CD4-positive, alpha-beta T cell (primary cell): ENCODE measurements at regions not wholly inside any gene's neighbourhood (a gene's known extent, or its start where the extent isn't known, plus 50 kb on each side); places are given as distances from the start of the nearest gene placed in this dataset.

Experiments
- ATAC-seq: fragments of 200-7000 bp; cut with Tn5 transposase; one replicate; pipeline ENCODE4 v1.10.0; 2022; ENCODE audit warnings: mild to moderate bottlenecking; ENCODE audit not compliant: poor library complexity
- CTCF ChIA-PET: fragments of 350-600 bp; sonication (Branson Sonifier 250); formaldehyde crosslinking; loops from one replicate; lab custom pipeline; 2021; ENCODE audit warnings: antibody characterized with exemption, inconsistent platforms; lab: Charles Lee
- POLR2A ChIA-PET: fragments of 350-600 bp; sonication (Branson Sonifier 250); formaldehyde crosslinking; loops from one replicate; lab custom pipeline; 2021; ENCODE audit warnings: antibody characterized with exemption, inconsistent platforms; lab: Charles Lee
- DNase-seq, 14 experiments: peaks; one replicate each; pipeline ENCODE4 v3.0.0-alpha.2; 2013 to 2020; ENCODE audit warnings: mixed read lengths in 2 of 14
- H3K27ac ChIP-seq, 2 donors: one replicate each; pipeline versions ENCODE4 v1.5.1 to v1.7.0; 2013; ENCODE audit warnings: low read length in 2 of 2, low read depth in 1 of 2, mild to moderate bottlenecking in 1 of 2
- H3K27me3 ChIP-seq, 2 experiments: 1 replicate in 1 of 2; 2 replicates in 1 of 2; pipeline versions ENCODE4 v1.6.1 to v1.7.0; 2013; ENCODE audit warnings: low read length in 2 of 2, control low read depth in 1 of 2, mild to moderate bottlenecking in 1 of 2, moderate library complexity in 1 of 2; ENCODE audit not compliant: insufficient read depth in 2 of 2, control insufficient read depth in 1 of 2
- H3K36me3 ChIP-seq: one replicate; pipeline ENCODE4 v1.6.1; 2013; ENCODE audit warnings: low read length, control low read depth; ENCODE audit not compliant: insufficient read depth
- H3K4me1 ChIP-seq: one replicate; pipeline ENCODE4 v1.6.1; 2013; ENCODE audit warnings: low read length, control low read depth; ENCODE audit not compliant: insufficient read depth
- H3K4me3 ChIP-seq: one replicate; pipeline ENCODE4 v1.5.1; 2013; ENCODE audit warnings: mild to moderate bottlenecking, low read length, moderate library complexity
- H3K9me3 ChIP-seq, 2 experiments: 1 replicate in 1 of 2; 2 replicates in 1 of 2; pipeline versions ENCODE4 v1.6.1 to v1.7.0; 2013; ENCODE audit warnings: low read length in 2 of 2, mild to moderate bottlenecking in 2 of 2, control low read depth in 1 of 2, moderate library complexity in 1 of 2; ENCODE audit not compliant: control insufficient read depth in 1 of 2, insufficient read depth in 1 of 2
- H3K27ac Mint-ChIP-seq: one replicate; pipeline ENCODE4 v1.8.0; 2020; ENCODE audit warnings: mixed read lengths
- H3K27me3 Mint-ChIP-seq: one replicate; pipeline ENCODE4 v1.8.0; 2021; ENCODE audit warnings: mixed read lengths
- H3K36me3 Mint-ChIP-seq: one replicate; pipeline ENCODE4 v1.8.0; 2021; ENCODE audit warnings: low read depth, mixed read lengths
- H3K4me1 Mint-ChIP-seq: one replicate; pipeline ENCODE4 v1.8.0; 2021; ENCODE audit warnings: low read depth, mixed read lengths
- H3K4me3 Mint-ChIP-seq: one replicate; pipeline ENCODE4 v1.8.0; 2020; ENCODE audit warnings: mild to moderate bottlenecking, mixed read lengths
- H3K9me3 Mint-ChIP-seq: one replicate; pipeline ENCODE4 v1.8.0; 2020; ENCODE audit warnings: mixed read lengths
- CTCF ChIP-seq: fragments of 200-600 bp; IDR thresholded peaks from one replicate; pipeline ENCODE4 v1.8.0; 2022; ENCODE audit warnings: antibody characterized with exemption, mild to moderate bottlenecking
- intact Hi-C, 2 experiments: fragments of 100-400 bp; cut with DNase I in 1 of 2; cut with micrococcal nuclease in 1 of 2; formaldehyde crosslinking; loops; one replicate each; pipeline versions ENCODE4 v1.15.1 to v1.9.0; 2023 to 2025; cut with DNase I, micrococcal nuclease

- POLR2A ChIA-PET: no interaction called here
- Mint-ChIP-seq H3K27me3 (peaks cover 52% of the 10 kb centered on the region), H3K4me3 (no peak overlapping the region), H3K36me3 (no peaks in the 10 kb centered on the region), H3K9me3 (no peaks in the 10 kb centered on the region), H3K27ac (no peak overlapping the region), H3K4me1 (no peaks in the 10 kb centered on the region)
- CTCF ChIA-PET: no interaction called here
- Histone ChIP-seq H3K9me3 (no peaks in the 10 kb centered on the region), H3K4me1 (no peaks in the 10 kb centered on the region), H3K27ac (no peak overlapping the region), H3K27me3 (peaks cover 10 to 20% of the 10 kb centered on the region in 2 experiments), H3K4me3 (no peak overlapping the region), H3K36me3 (no peaks in the 10 kb centered on the region)
- no peak for DNase-seq
- intact Hi-C loops: no loop called here
- TF ChIP-seq CTCF: no peak
- no peak for ATAC-seq
These were observed 80.5 kb upstream of the CAPRIN2 start for GRCh38 chr12:30835216-30835615.

- Mint-ChIP-seq H3K36me3 (no peaks in the 10 kb centered on the region), H3K4me1 (no peaks in the 10 kb centered on the region), H3K27me3 (peaks cover 50% of the 10 kb centered on the region), H3K9me3 (no peaks in the 10 kb centered on the region), H3K27ac (no peak overlapping the region), H3K4me3 (no peak overlapping the region)
- no peaks in the 10 kb centered on the region for H3K4me1 ChIP-seq
- TF ChIP-seq CTCF: no peak
- no peak overlapping the region for H3K27ac ChIP-seq
- ChIA-PET CTCF (no interaction called here), POLR2A (no interaction called here)
- H3K27me3 ChIP-seq: peaks cover 10 to 14% of the 10 kb centered on the region in 2 experiments
- no peaks in the 10 kb centered on the region for H3K9me3 ChIP-seq
- H3K4me3 ChIP-seq: no peak overlapping the region
- DNase-seq (no peak), ATAC-seq (no peak)
- H3K36me3 ChIP-seq: no peaks in the 10 kb centered on the region
- intact Hi-C loops: no loop called here
These were observed 76.0 kb upstream of the CAPRIN2 start for GRCh38 chr12:30830751-30831150.

- Mint-ChIP-seq H3K27me3 (peaks cover 45% of the 10 kb centered on the region), H3K4me3 (no peak overlapping the region), H3K27ac (no peak overlapping the region), H3K9me3 (no peaks in the 10 kb centered on the region), H3K36me3 (no peaks in the 10 kb centered on the region), H3K4me1 (no peaks in the 10 kb centered on the region)
- H3K4me3 ChIP-seq: no peak overlapping the region
- peaks cover 10 to 17% of the 10 kb centered on the region in 2 experiments for H3K27me3 ChIP-seq
- CTCF ChIA-PET: no interaction called here
- POLR2A ChIA-PET: no interaction called here
- H3K27ac ChIP-seq: no peak overlapping the region
- no peak for ATAC-seq
- intact Hi-C loops: no loop called here
- no peak for DNase-seq
- H3K4me1 ChIP-seq: no peaks in the 10 kb centered on the region
- no peak for TF ChIP-seq CTCF
- no peaks in the 10 kb centered on the region for H3K9me3 ChIP-seq
- no peaks in the 10 kb centered on the region for H3K36me3 ChIP-seq
These were observed 75.1 kb upstream of the CAPRIN2 start for GRCh38 chr12:30829876-30830275.
